C4-2B (cell line): ENCODE measurements at regions not wholly inside any gene's neighbourhood (a gene's known extent, or its start where the extent isn't known, plus 50 kb on each side); places are given as distances from the start of the nearest gene placed in this dataset.
A peak's percentile ranks its signal among the peaks of the same experiment; 100 is the strongest.

Source experiments
- H3K27ac ChIP-seq: fragments of 450-650 bp; 2 replicates; pipeline ENCODE4 v1.5.1; 2017
- CTCF ChIP-seq: fragments of 450-650 bp; conservative IDR thresholded peaks from 2 replicates; pipeline ENCODE4 v1.5.1; 2017; ENCODE audit warnings: mild to moderate bottlenecking
- ZFX ChIP-seq: fragments of 450-650 bp; IDR thresholded peaks from 2 replicates; pipeline ENCODE4 v1.6.1; 2017

GRCh38 chr2:239504643-239505235 is 103.9 kb upstream of the HDAC4 start:
- no peak overlapping the region for H3K27ac ChIP-seq
- TF ChIP-seq CTCF = no peak
- TF ChIP-seq ZFX = no peak

- TF ChIP-seq ZFX (no peak), CTCF (no peak)
Observed at GRCh38 chr2:239502430-239503186, 101.8 kb upstream of the HDAC4 start.

GRCh38 chr2:239500574-239501550 is 100.0 kb upstream of the HDAC4 start:
- no peak overlapping the region for H3K27ac ChIP-seq
- TF ChIP-seq ZFX = no peak

More at GRCh38 chr2:239502430-239503186, 101.8 kb upstream of the HDAC4 start:
- no peak overlapping the region for H3K27ac ChIP-seq

GRCh38 chr2:239499726-239500573 is 99.1 kb upstream of the HDAC4 start:
- H3K27ac ChIP-seq = no peak overlapping the region
- TF ChIP-seq CTCF = no peak
- no peak for TF ChIP-seq ZFX

- peak overlapping the region; percentile 13; the same call in 1 of the 2 replicates for H3K27ac ChIP-seq
Observed at GRCh38 chr2:239498981-239499634, 98.3 kb upstream of the HDAC4 start.

GRCh38 chr2:239498576-239498975 is 97.8 kb upstream of the HDAC4 start:
- TF ChIP-seq ZFX (no peak), CTCF (no peak)
- H3K27ac ChIP-seq = peak overlapping the region; percentile 13; the same call in 1 of the 2 replicates

More at GRCh38 chr2:239498981-239499634, 98.3 kb upstream of the HDAC4 start:
- no peak for TF ChIP-seq ZFX
- TF ChIP-seq CTCF = no peak

- no peak for TF ChIP-seq ZFX
- TF ChIP-seq CTCF = no peak
Observed at GRCh38 chr2:239496700-239497099, 95.9 kb upstream of the HDAC4 start.

More at GRCh38 chr2:239496700-239497099, 95.9 kb upstream of the HDAC4 start:
- no peak overlapping the region for H3K27ac ChIP-seq
